HCT116 (cell line): ENCODE measurements at regions not wholly inside any gene's neighbourhood (a gene's known extent, or its start where the extent isn't known, plus 50 kb on each side); places are given as distances from the start of the nearest gene placed in this dataset.

Experiments
- ATAC-seq: fragments of 200-7000 bp; cut with Tn5 transposase; 2 replicates; pipeline ENCODE4 v1.9.1; 2020; ENCODE audit warnings: mild to moderate bottlenecking, moderate library complexity
- BruUV-seq: library from RNA; stranded (reverse); fragments of 400-500 nt; replicated peaks from 2 replicates; lab custom pipeline; 2021; lab: Mats Ljungman, UMichigan
- CTCF ChIA-PET: fragments of 300-600 bp; sonication (Branson Sonifier 250); formaldehyde crosslinking; loops from one replicate; lab custom pipeline; 2021; ENCODE audit warnings: antibody characterized with exemption; lab: Charles Lee
- POLR2A ChIA-PET: fragments of 300-600, 350-600 bp; sonication (Branson Sonifier 250); formaldehyde crosslinking; loops from one replicate; lab custom pipeline; 2021; ENCODE audit warnings: antibody characterized with exemption; lab: Charles Lee
- RAD21 ChIA-PET, 2 experiments: fragments of 300-600 bp; sonication (Branson Sonifier 250); formaldehyde crosslinking; loops; one replicate each; lab custom pipeline; 2023; ENCODE audit warnings: low total read pairs in 2 of 2; ENCODE audit not compliant: uncharacterized antibody in 2 of 2, unreplicated experiment in 2 of 2, low non-redundant PET in 1 of 2; lab: Charles Lee
- DNase-seq: peaks from one replicate; pipeline ENCODE4 v3.0.0-alpha.2; 2010; ENCODE audit warnings: low read depth, low spot score
- H2AFZ ChIP-seq: fragments of 200-600 bp; shearing (Covaris generic), sonication (generic); 2 replicates; pipeline ENCODE4 v1.6.1; 2017; ENCODE audit warnings: low read depth, mixed run types, mixed read lengths, antibody characterized with exemption, low read length; ENCODE audit not compliant: poor library complexity, severe bottlenecking
- H3K27ac ChIP-seq: 2 replicates; pipeline ENCODE4 v1.5.1; 2012; ENCODE audit warnings: low read depth, low read length
- H3K27me3 ChIP-seq: fragments of 200-600 bp; sonication (generic); 2 replicates; pipeline ENCODE4 v1.6.1; 2016; ENCODE audit warnings: mixed run types, low read length, mixed read lengths; ENCODE audit not compliant: insufficient read depth
- H3K36me3 ChIP-seq, 2 experiments: fragments of 200-500 bp in 1 of 2; fragments of 200-600 bp in 1 of 2; sonication (Bioruptor generic) in 1 of 2; sonication (generic) in 1 of 2; 2 replicates each; pipeline versions ENCODE4 v1.5.1 to v1.6.1; 2014 to 2016; ENCODE audit warnings: low read length in 2 of 2, inconsistent platforms in 1 of 2, mixed read lengths in 1 of 2, mixed run types in 1 of 2; ENCODE audit not compliant: insufficient read depth in 2 of 2, control insufficient read depth in 1 of 2
- H3K4me1 ChIP-seq, 2 experiments: fragments of 200-600 bp in 1 of 2; sonication (generic) in 1 of 2; 2 replicates each; pipeline versions ENCODE4 v1.5.1 to v1.6.1; 2012 to 2017; ENCODE audit warnings: low read length in 2 of 2, inconsistent platforms in 1 of 2, mild to moderate bottlenecking in 1 of 2, mixed read lengths in 1 of 2, mixed run types in 1 of 2, moderate library complexity in 1 of 2; ENCODE audit not compliant: insufficient read depth in 2 of 2, control insufficient read depth in 1 of 2
- H3K4me2 ChIP-seq: fragments of 200-600 bp; sonication (generic); 2 replicates; pipeline ENCODE4 v1.6.1; 2017; ENCODE audit warnings: mixed run types, low read length, mixed read lengths
- H3K4me3 ChIP-seq, 2 experiments: fragments of 200-600 bp in 1 of 2; sonication (generic) in 1 of 2; replicated peaks in 1 of 2; 2 replicates each; pipeline ENCODE4 v1.5.1; 2011 to 2016; ENCODE audit warnings: low read length in 2 of 2, control low read depth in 1 of 2, low read depth in 1 of 2, mild to moderate bottlenecking in 1 of 2, mixed read lengths in 1 of 2, mixed run types in 1 of 2
- H3K79me2 ChIP-seq: fragments of 200-600 bp; sonication (generic); 2 replicates; pipeline ENCODE4 v1.6.1; 2017; ENCODE audit warnings: mild to moderate bottlenecking, mixed run types, low read length, moderate library complexity, mixed read lengths; ENCODE audit not compliant: insufficient read depth
- H3K9ac ChIP-seq: fragments of 200-600 bp; sonication (generic); 2 replicates; pipeline ENCODE4 v1.6.1; 2016; ENCODE audit warnings: low read length, mixed read lengths
- H3K9me2 ChIP-seq: fragments of 200-600 bp; sonication (generic), shearing (Covaris generic); 2 replicates; pipeline ENCODE4 v1.6.1; 2017; ENCODE audit warnings: mixed run types, mild to moderate bottlenecking, moderate library complexity; ENCODE audit not compliant: insufficient read depth
- H3K9me3 ChIP-seq, 2 experiments: fragments of 200-500 bp in 1 of 2; fragments of 200-600 bp in 1 of 2; sonication (Bioruptor generic) in 1 of 2; sonication (generic) in 1 of 2; 2 replicates each; pipeline ENCODE4 v1.6.1; 2014 to 2017; ENCODE audit warnings: low read length in 2 of 2, mixed read lengths in 2 of 2, inconsistent platforms in 1 of 2, low read depth in 1 of 2, mild to moderate bottlenecking in 1 of 2, mixed run types in 1 of 2, moderate library complexity in 1 of 2; ENCODE audit not compliant: control insufficient read depth in 1 of 2, insufficient read depth in 1 of 2
- H4K20me1 ChIP-seq: fragments of 200-600 bp; sonication (generic), shearing (Covaris generic); 2 replicates; pipeline ENCODE4 v1.6.1; 2017; ENCODE audit warnings: mixed run types, mild to moderate bottlenecking, moderate library complexity; ENCODE audit not compliant: insufficient read depth
- CBX3 ChIP-seq: IDR thresholded peaks from 2 replicates; pipeline ENCODE4 v1.6.1; 2012; ENCODE audit warnings: low read depth
- CEBPB ChIP-seq: IDR thresholded peaks from 2 replicates; pipeline ENCODE4 v1.6.1; 2012; ENCODE audit warnings: low read depth
- CTCF ChIP-seq, 3 experiments: fragments of 200-600 bp in 1 of 3; sonication (generic) in 1 of 3; IDR thresholded peaks in 2 of 3; conservative IDR thresholded peaks in 1 of 3; 2 replicates each; pipeline ENCODE4 v1.5.1; 2012 to 2017; ENCODE audit warnings: low read depth in 2 of 3, low read length in 2 of 3, antibody characterized with exemption in 1 of 3, borderline replicate concordance in 1 of 3, control low read depth in 1 of 3, mild to moderate bottlenecking in 1 of 3, mixed read lengths in 1 of 3, mixed run types in 1 of 3, moderate library complexity in 1 of 3; ENCODE audit not compliant: insufficient read depth in 1 of 3
- ELF1 ChIP-seq: IDR thresholded peaks from 2 replicates; pipeline ENCODE4 v1.6.1; 2012; ENCODE audit warnings: low read depth, borderline replicate concordance
- FOSL1 ChIP-seq: IDR thresholded peaks from 2 replicates; pipeline ENCODE4 v1.6.1; 2012; ENCODE audit warnings: low read depth
- SIN3A ChIP-seq: IDR thresholded peaks from 2 replicates; pipeline ENCODE4 v1.6.1; 2012; ENCODE audit warnings: low read depth
- SP1 ChIP-seq: IDR thresholded peaks from 2 replicates; pipeline ENCODE4 v1.6.1; 2012; ENCODE audit warnings: low read depth
- YY1 ChIP-seq: IDR thresholded peaks from 2 replicates; pipeline ENCODE4 v1.6.1; 2011; ENCODE audit warnings: low read length, low read depth, moderate library complexity, mild to moderate bottlenecking; ENCODE audit not compliant: insufficient replicate concordance; ENCODE audit errors: extremely low read depth
- intact Hi-C: fragments of 100-400 bp; cut with micrococcal nuclease; formaldehyde crosslinking; loops from 2 replicates; pipeline ENCODE4 v1.10.0; 2022
- TF ChIP-seq, protein P1 (sequence below): IDR thresholded peaks from 2 replicates; pipeline ENCODE4 v1.6.1; 2012

GRCh38 chr20:50450493-50450826 lies 59.7 kb upstream of the PTPN1 start:
- no peaks in the 10 kb centered on the region for H3K36me3 ChIP-seq
- H3K27me3 ChIP-seq = no peaks in the 10 kb centered on the region
- H3K79me2 ChIP-seq = no peaks in the 10 kb centered on the region
- CTCF ChIA-PET = no interaction called here
- no peak overlapping the region for H3K4me2 ChIP-seq
- BruUV-seq = no TSS peak
- ATAC-seq (no peak), DNase-seq (no peak)
- TF ChIP-seq CTCF (IDR thresholded peaks at IDR 0.05 in 2 of 3, conservative IDR thresholded peaks at IDR 0.05 in 1 of 3; ENCODE audit: borderline replicate concordance in 1 of 3, insufficient read depth in 1 of 3, low read depth in 2 of 3, low read length in 2 of 3) (no peak), FOSL1 (no peak), SP1 (no peak), CEBPB (no peak), CBX3 (no peak), SIN3A (no peak), ELF1 (no peak), YY1 (no peak)
- TF ChIP-seq, protein P1, sequence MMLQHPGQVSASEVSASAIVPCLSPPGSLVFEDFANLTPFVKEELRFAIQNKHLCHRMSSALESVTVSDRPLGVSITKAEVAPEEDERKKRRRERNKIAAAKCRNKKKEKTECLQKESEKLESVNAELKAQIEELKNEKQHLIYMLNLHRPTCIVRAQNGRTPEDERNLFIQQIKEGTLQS = no peak
- H2AFZ ChIP-seq = no peak overlapping the region
- no peak overlapping the region for H3K9ac ChIP-seq
- RAD21 ChIA-PET = no interaction called here
- H3K27ac ChIP-seq = no peak overlapping the region
- no peaks in the 10 kb centered on the region for H3K9me3 ChIP-seq
- POLR2A ChIA-PET = interaction anchor here (0.5 to 1.5 kb wide), 2 partner anchors 253 to 260 kb away, joined by 3 to 4 read pairs; partner anchors contain the start of gene CEBPB
- no peak overlapping the region for H3K4me3 ChIP-seq
- peaks cover 2 to 5% of the 10 kb centered on the region in 2 experiments; a peak in 2 of 4 replicates for H3K4me1 ChIP-seq
- H4K20me1 ChIP-seq = no peaks in the 10 kb centered on the region
- intact Hi-C loops = no loop called here
- H3K9me2 ChIP-seq = no peaks in the 10 kb centered on the region
